DOHH2 (cell line): ENCODE measurements at regions not wholly inside any gene's neighbourhood (a gene's known extent, or its start where the extent isn't known, plus 50 kb on each side); places are given as distances from the start of the nearest gene placed in this dataset.

Source experiments
- H3F3A ChIP-seq: fragments of 200-600 bp; sonication (generic), shearing (Covaris generic); 2 replicates; pipeline ENCODE4 v1.6.0; 2016; ENCODE audit warnings: antibody characterized with exemption, mild to moderate bottlenecking; ENCODE audit not compliant: control insufficient read depth, insufficient read depth
- H3K27ac ChIP-seq: fragments of 200-600 bp; sonication (generic); 2 replicates; pipeline ENCODE4 v1.5.1; 2014; ENCODE audit warnings: low read depth, mild to moderate bottlenecking, low read length, moderate library complexity
- H3K27me3 ChIP-seq: fragments of 200-600 bp; sonication (generic); 2 replicates; pipeline ENCODE4 v1.6.1; 2014; ENCODE audit warnings: mild to moderate bottlenecking, low read length, mixed read lengths; ENCODE audit not compliant: control insufficient read depth
- H3K36me3 ChIP-seq: fragments of 200-600 bp; sonication (generic); 2 replicates; pipeline ENCODE4 v1.6.1; 2014; ENCODE audit warnings: mild to moderate bottlenecking, low read length, moderate library complexity, mixed read lengths; ENCODE audit not compliant: control insufficient read depth
- H3K4me1 ChIP-seq: fragments of 200-600 bp; sonication (generic); 2 replicates; pipeline ENCODE4 v1.6.1; 2014; ENCODE audit warnings: mild to moderate bottlenecking, low read length, mixed read lengths; ENCODE audit not compliant: control insufficient read depth
- H3K4me2 ChIP-seq: fragments of 200-600 bp; sonication (generic); 2 replicates; pipeline ENCODE4 v1.6.0; 2014; ENCODE audit warnings: mild to moderate bottlenecking, low read length, moderate library complexity
- H3K4me3 ChIP-seq: fragments of 200-600 bp; sonication (generic); 2 replicates; pipeline ENCODE4 v1.5.1; 2014; ENCODE audit warnings: mild to moderate bottlenecking, low read length, mixed read lengths
- H3K79me2 ChIP-seq: fragments of 200-600 bp; sonication (generic); 2 replicates; pipeline ENCODE4 v1.6.1; 2014; ENCODE audit warnings: mild to moderate bottlenecking, low read length, mixed read lengths; ENCODE audit not compliant: control insufficient read depth
- H3K9me2 ChIP-seq: fragments of 200-600 bp; sonication (generic); replicated peaks from 2 replicates; pipeline ENCODE4 v1.6.1; 2014; ENCODE audit warnings: mild to moderate bottlenecking, low read length, mixed read lengths; ENCODE audit not compliant: control insufficient read depth
- H3K9me3 ChIP-seq: fragments of 200-600 bp; sonication (generic); 2 replicates; pipeline ENCODE4 v1.6.1; 2014; ENCODE audit warnings: antibody characterized with exemption, low read length, mixed read lengths; ENCODE audit not compliant: control insufficient read depth, insufficient read depth
- H4K20me1 ChIP-seq: fragments of 200-600 bp; sonication (generic); 2 replicates; pipeline ENCODE4 v1.6.0; 2014; ENCODE audit warnings: low read depth, mild to moderate bottlenecking, antibody characterized with exemption, low read length, moderate library complexity; ENCODE audit not compliant: control insufficient read depth, insufficient read depth
- CTCF ChIP-seq: fragments of 200-600 bp; sonication (generic); IDR thresholded peaks from one replicate; pipeline ENCODE4 v1.5.1; 2014; ENCODE audit warnings: antibody characterized with exemption, mild to moderate bottlenecking, low read depth, low read length; ENCODE audit not compliant: poor library complexity, severe bottlenecking
- EZH2phosphoT487 ChIP-seq: fragments of 200-600 bp; sonication (generic); IDR thresholded peaks from 2 replicates; pipeline ENCODE4 v1.6.1; 2017; ENCODE audit warnings: borderline replicate concordance, mild to moderate bottlenecking, antibody characterized with exemption, low read length, moderate library complexity, mixed read lengths

- H3K27ac ChIP-seq: no peak overlapping the region
Observed at GRCh38 chr10:111138544-111138943, 61.7 kb downstream of the ADRA2A start.

GRCh38 chr10:111139567-111139966 lies 62.7 kb downstream of the ADRA2A start:
- Histone ChIP-seq H3K4me1 (no peaks in the 10 kb centered on the region), H4K20me1 (no peaks in the 10 kb centered on the region), H3F3A (no peaks in the 10 kb centered on the region), H3K9me3 (no peaks in the 10 kb centered on the region), H3K4me2 (no peak overlapping the region), H3K36me3 (no peaks in the 10 kb centered on the region), H3K27me3 (peaks cover 8% of the 10 kb centered on the region), H3K79me2 (no peaks in the 10 kb centered on the region), H3K9me2 (no peaks in the 10 kb centered on the region), H3K4me3 (no peak overlapping the region), H3K27ac (no peak overlapping the region)
- TF ChIP-seq CTCF: no peak
- no peak for TF ChIP-seq EZH2phosphoT487

More at GRCh38 chr10:111138544-111138943, 61.7 kb downstream of the ADRA2A start:
- Histone ChIP-seq H3K9me2 (no peaks in the 10 kb centered on the region), H3K4me1 (no peaks in the 10 kb centered on the region), H3F3A (no peaks in the 10 kb centered on the region), H3K9me3 (no peaks in the 10 kb centered on the region), H3K27me3 (peaks cover 8% of the 10 kb centered on the region), H3K4me2 (no peak overlapping the region), H4K20me1 (no peaks in the 10 kb centered on the region), H3K79me2 (no peaks in the 10 kb centered on the region), H3K36me3 (no peaks in the 10 kb centered on the region), H3K4me3 (no peak overlapping the region)
- TF ChIP-seq CTCF (no peak), EZH2phosphoT487 (no peak)

GRCh38 chr10:111142092-111142768 lies 65.4 kb downstream of the ADRA2A start:
- Histone ChIP-seq H3K4me1 (no peaks in the 10 kb centered on the region), H3K9me3 (no peaks in the 10 kb centered on the region), H3K27ac (no peak overlapping the region), H3K36me3 (no peaks in the 10 kb centered on the region), H3F3A (no peaks in the 10 kb centered on the region), H3K79me2 (no peaks in the 10 kb centered on the region), H3K4me2 (no peak overlapping the region), H3K9me2 (no peaks in the 10 kb centered on the region), H4K20me1 (no peaks in the 10 kb centered on the region), H3K4me3 (no peak overlapping the region), H3K27me3 (peaks cover 8% of the 10 kb centered on the region)
- TF ChIP-seq CTCF (no peak), EZH2phosphoT487 (no peak)
